ENCODE measurements at regions not wholly inside any gene's neighbourhood (a gene's known extent, or its start where the extent isn't known, plus 50 kb on each side); places are given as distances from the start of the nearest gene placed in this dataset.
"Not testable (repeated sequence)": the region's sequence is repeated elsewhere in the genome, so short reads cannot be mapped to it uniquely, and the experiment has no call there.

GRCh38 chrX:87409113-87409841, 108.3 kb upstream of the KLHL4 start:
- peak in 1 of 3 donors; percentile 21 for TF ChIP-seq POLR2AphosphoS5 (IDR thresholded peaks at IDR 0.05)
- no peak for TF ChIP-seq POLR2A (IDR thresholded peaks at IDR 0.05)
- TF ChIP-seq EP300 (IDR thresholded peaks at IDR 0.05; ENCODE audit: low read depth), result no peak
- TF ChIP-seq CTCF (IDR thresholded peaks at IDR 0.05), result no peak
- intact Hi-C loops (cut with DNase I; ENCODE audit: low total_unique reads), result no loop called here
- Histone ChIP-seq H3K4me3 (no peak overlapping the region), H3K4me1 (no peaks in the 10 kb centered on the region), H3K27me3 (no peaks in the 10 kb centered on the region), H3K9me3 (no peaks in the 10 kb centered on the region), H3K27ac (peak overlapping the region in 1 of 4 donors; percentile 29), H3K36me3 (no peaks in the 10 kb centered on the region)
- DNase-seq, result no peak
- WGBS, 2 donors (ENCODE audit: low coverage in 1 of 2), result 44% methylated on average over 7 of the region's 7 CpGs; no CpG with 5 or more reads in 1 of the 2 donors
- in situ Hi-C loops (cut with MboI; ENCODE audit: low pct_ligation_motif_present in 1 of 4, low pct_unique_long_range_greater_than_20kb in 1 of 4, low sequenced_read_pairs in 3 of 4), result no loop called here

DNA sequence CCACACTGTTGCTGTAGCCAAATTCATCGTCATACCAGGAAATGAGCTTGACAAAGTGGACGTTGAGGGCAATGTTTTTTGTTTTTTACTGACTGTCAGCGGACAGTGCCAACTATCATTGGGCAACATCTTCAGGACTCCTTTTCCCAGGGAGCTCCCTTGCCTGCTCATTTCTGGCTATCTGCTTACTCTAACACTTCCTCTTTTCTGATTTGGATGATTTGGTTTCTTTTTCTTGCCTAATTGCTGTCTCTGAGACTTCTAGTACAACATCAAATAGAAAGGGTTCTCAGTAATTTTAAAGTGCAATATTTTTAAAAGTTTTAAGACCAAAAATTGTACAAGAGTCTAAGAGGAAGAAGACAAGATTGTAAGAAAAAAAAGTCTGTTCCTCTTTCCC, 92.0 kb upstream of the KLHL4 start:
- Histone ChIP-seq H3K9me3 (no peaks in the 10 kb centered on the region), H3K27ac (no peak overlapping the region), H3K4me1 (no peaks in the 10 kb centered on the region), H3K36me3 (no peaks in the 10 kb centered on the region), H3K27me3 (no peaks in the 10 kb centered on the region), H3K4me3 (no peak overlapping the region)
- 84% methylated on average over 3 of the region's 3 CpGs; no CpG with 5 or more reads in 1 of the 2 donors for WGBS, 2 donors (ENCODE audit: low coverage in 1 of 2)
- intact Hi-C loops (cut with DNase I; ENCODE audit: low total_unique reads), result no loop called here
- in situ Hi-C loops (cut with MboI; ENCODE audit: low pct_ligation_motif_present in 1 of 4, low pct_unique_long_range_greater_than_20kb in 1 of 4, low sequenced_read_pairs in 3 of 4), result no loop called here
- TF ChIP-seq CTCF (IDR thresholded peaks at IDR 0.05) (no peak), EP300 (IDR thresholded peaks at IDR 0.05; ENCODE audit: low read depth) (no peak), POLR2AphosphoS5 (IDR thresholded peaks at IDR 0.05) (no peak), POLR2A (IDR thresholded peaks at IDR 0.05) (no peak)
- DNase-seq, result no peak

DNA sequence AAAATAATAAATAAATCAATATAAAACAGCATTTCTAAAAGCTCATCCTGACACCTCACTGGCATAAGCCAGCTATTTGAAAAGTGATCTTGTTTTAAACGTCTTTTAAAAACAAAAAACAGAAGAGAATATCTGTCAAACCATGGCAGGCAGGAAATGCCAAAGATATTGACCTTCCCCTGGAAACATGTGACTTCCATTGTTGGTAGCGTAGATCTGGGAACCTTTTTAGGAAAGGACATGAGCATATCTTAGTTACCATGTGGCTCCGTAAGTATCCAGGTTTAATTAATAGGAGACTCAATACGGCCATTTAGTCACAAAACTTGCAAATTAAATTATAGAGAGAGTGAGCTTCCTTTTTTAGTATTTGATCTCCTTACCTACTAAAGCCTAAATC, 83.0 kb upstream of the KLHL4 start:
- in situ Hi-C loops (cut with MboI; ENCODE audit: low pct_ligation_motif_present in 1 of 4, low pct_unique_long_range_greater_than_20kb in 1 of 4, low sequenced_read_pairs in 3 of 4) (no loop called here), intact Hi-C loops (cut with DNase I; ENCODE audit: low total_unique reads) (no loop called here)
- Histone ChIP-seq H3K4me3 (no peak overlapping the region), H3K27me3 (no peaks in the 10 kb centered on the region), H3K27ac (no peak overlapping the region), H3K36me3 (no peaks in the 10 kb centered on the region), H3K4me1 (no peaks in the 10 kb centered on the region), H3K9me3 (no peaks in the 10 kb centered on the region)
- DNase-seq, result no peak
- TF ChIP-seq CTCF (IDR thresholded peaks at IDR 0.05), result no peak
- no peak for TF ChIP-seq POLR2AphosphoS5 (IDR thresholded peaks at IDR 0.05)
- no peak for TF ChIP-seq EP300 (IDR thresholded peaks at IDR 0.05; ENCODE audit: low read depth)
- WGBS, 2 donors (ENCODE audit: low coverage in 1 of 2), result 66 to 76% methylated on average over 3 to 4 of the region's 4 CpGs

- H3K27me3 ChIP-seq; H3K4me3 ChIP-seq; intact Hi-C loops (cut with DNase I; ENCODE audit: low total_unique reads); DNase-seq; H3K27ac ChIP-seq; H3K9me3 ChIP-seq; in situ Hi-C loops (cut with MboI; ENCODE audit: low pct_ligation_motif_present in 1 of 4, low pct_unique_long_range_greater_than_20kb in 1 of 4, low sequenced_read_pairs in 3 of 4); H3K4me1 ChIP-seq; H3K36me3 ChIP-seq: not testable (repeated sequence)
- 89% methylated on average over 10 of the region's 10 CpGs; no CpG with 5 or more reads in 1 of the 2 donors for WGBS, 2 donors (ENCODE audit: low coverage in 1 of 2)
These were observed 69.0 kb upstream of the KLHL4 start for GRCh38 chrX:87448613-87449012.

- H3K27ac ChIP-seq; intact Hi-C loops (cut with DNase I; ENCODE audit: low total_unique reads); H3K9me3 ChIP-seq; H3K27me3 ChIP-seq; DNase-seq; in situ Hi-C loops (cut with MboI; ENCODE audit: low pct_ligation_motif_present in 1 of 4, low pct_unique_long_range_greater_than_20kb in 1 of 4, low sequenced_read_pairs in 3 of 4); H3K4me1 ChIP-seq; H3K4me3 ChIP-seq; H3K36me3 ChIP-seq: not testable (repeated sequence)
- 81% methylated on average over 16 of the region's 23 CpGs; no CpG with 5 or more reads in 1 of the 2 donors for whole genome bisulfite sequencing, 2 donors (ENCODE audit: low coverage in 1 of 2)
These were observed 51.8 kb upstream of the KLHL4 start for GRCh38 chrX:87465757-87466156.

Small RNAs in the stretch of these regions (small RNA-seq; reads per million reads assigned to genes)
- gene Z96811.1, result 0 reads per million in 4 donors

All from transverse colon (tissue), 4 donors.